ENCODE measurements at regions not wholly inside any gene's neighbourhood (a gene's known extent, or its start where the extent isn't known, plus 50 kb on each side); places are given as distances from the start of the nearest gene placed in this dataset.
"Not testable (repeated sequence)": the region's sequence is repeated elsewhere in the genome, so short reads cannot be mapped to it uniquely, and the experiment has no call there.

- not testable (repeated sequence) for DNase-seq
Measured at GRCh38 chr10:20652424-20652823, 244.7 kb downstream of the NEBL start.

GRCh38 chr10:20648263-20648874 is 248.7 kb downstream of the NEBL start:
- DNase-seq: no peak

- DNase-seq: no peak
Measured at GRCh38 chr10:20647756-20648155, 249.4 kb downstream of the NEBL start.

GRCh38 chr10:20644421-20644820 is 252.7 kb downstream of the NEBL start:
- no peak for DNase-seq

GRCh38 chr10:20641605-20642004 is 255.5 kb downstream of the NEBL start:
- DNase-seq: no peak

- no peak for DNase-seq
Measured at GRCh38 chr10:20635570-20635969, 261.5 kb downstream of the NEBL start.

- no peak for DNase-seq
Measured at GRCh38 chr10:20634839-20635238, 262.3 kb downstream of the NEBL start.

GRCh38 chr10:20633714-20634113 is 263.4 kb downstream of the NEBL start:
- no peak for DNase-seq

GRCh38 chr10:20632696-20633095 is 264.4 kb downstream of the NEBL start:
- no peak for DNase-seq

GRCh38 chr10:20631229-20631628 is 265.9 kb downstream of the NEBL start:
- no peak for DNase-seq

- no peak for DNase-seq
Measured at GRCh38 chr10:20630092-20630643, 266.9 kb downstream of the NEBL start.

- no peak for DNase-seq
Measured at GRCh38 chr10:20627946-20628507, 269.1 kb downstream of the NEBL start.

GRCh38 chr10:20627087-20627486 is 270.0 kb downstream of the NEBL start:
- no peak for DNase-seq

- DNase-seq: no peak
Measured at GRCh38 chr10:20625868-20626267, 271.2 kb downstream of the NEBL start.

- no peak for DNase-seq
Measured at GRCh38 chr10:20624642-20625041, 272.5 kb downstream of the NEBL start.

- DNase-seq: no peak
Measured at GRCh38 chr10:20623546-20623945, 273.6 kb downstream of the NEBL start.

- no peak for DNase-seq
Measured at GRCh38 chr10:20622531-20623211, 274.4 kb downstream of the NEBL start.

GRCh38 chr10:20620981-20621380 is 276.1 kb downstream of the NEBL start:
- DNase-seq: no peak

GRCh38 chr10:20618011-20618547 is 279.0 kb downstream of the NEBL start:
- no peak for DNase-seq

GRCh38 chr10:20616918-20617810 is 279.9 kb downstream of the NEBL start:
- peak; percentile 82 for DNase-seq

- DNase-seq: no peak
Measured at GRCh38 chr10:20616056-20616671, 280.9 kb downstream of the NEBL start.

- DNase-seq: no peak
Measured at GRCh38 chr10:20615395-20615794, 281.7 kb downstream of the NEBL start.

All from OCI-M1 (cell line).